ENCODE measurements at regions not wholly inside any gene's neighbourhood (a gene's known extent, or its start where the extent isn't known, plus 50 kb on each side); places are given as distances from the start of the nearest gene placed in this dataset.

GRCh38 chr2:128502638-128503246 is 184.1 kb upstream of the HS6ST1 start:
- H4K20me1 ChIP-seq (ENCODE audit: control insufficient read depth, extremely low read depth, insufficient read depth, low read length): no peaks in the 10 kb centered on the region
- dilution Hi-C loops (cut with MboI; ENCODE audit: extremely low pct_ligation_motif_present, low sequenced_read_pairs): no loop called here
- no peak for DNase-seq (ENCODE audit: low read depth, low spot score)
- no peak overlapping the region for H3K4me3 ChIP-seq (ENCODE audit: control insufficient read depth in 2 of 3, extremely low read depth in 1 of 3, insufficient read depth in 2 of 3, low read depth in 1 of 3, low read length in 3 of 3)
- H3K4me1 ChIP-seq (ENCODE audit: control insufficient read depth, extremely low read depth, insufficient read depth, low read length): no peaks in the 10 kb centered on the region
- H3K9me3 ChIP-seq (ENCODE audit: control insufficient read depth, low read depth, low read length): no peaks in the 10 kb centered on the region
- no peaks in the 10 kb centered on the region for H3K9me1 ChIP-seq (ENCODE audit: control insufficient read depth, extremely low read depth, insufficient read depth, low read length)
- H3K79me2 ChIP-seq (ENCODE audit: control insufficient read depth, insufficient read depth, low read length): no peaks in the 10 kb centered on the region
- no peak overlapping the region for H3K27ac ChIP-seq (ENCODE audit: control insufficient read depth, insufficient read depth, low read length)
- H3K27me3 ChIP-seq (ENCODE audit: control insufficient read depth, extremely low read depth, insufficient read depth, low read length): no peaks in the 10 kb centered on the region
- no peak for TF ChIP-seq CTCF (optimal IDR thresholded peaks at IDR 0.05 in 1 of 3, IDR thresholded peaks at IDR 0.05 in 1 of 3, conservative IDR thresholded peaks at IDR 0.05 in 1 of 3; ENCODE audit: extremely low read depth in 1 of 3, insufficient read depth in 2 of 3, low read length in 3 of 3)
- H3K36me3 ChIP-seq (ENCODE audit: control insufficient read depth in 2 of 2, extremely low read depth in 1 of 2, insufficient read depth in 2 of 2, low read length in 2 of 2): no peaks in the 10 kb centered on the region
- no peak overlapping the region for H3K4me2 ChIP-seq (ENCODE audit: control insufficient read depth, extremely low read depth, insufficient read depth, low read depth, low read length)
- no peak overlapping the region for H2AFZ ChIP-seq (ENCODE audit: control insufficient read depth, low read length)
- no peak for FAIRE-seq
- no peak overlapping the region for H3K9ac ChIP-seq (ENCODE audit: control insufficient read depth, extremely low read depth, insufficient read depth, low read length)

- Histone ChIP-seq H3K4me2 (ENCODE audit: control insufficient read depth, extremely low read depth, insufficient read depth, low read depth, low read length) (no peak overlapping the region), H3K27ac (ENCODE audit: control insufficient read depth, insufficient read depth, low read length) (no peak overlapping the region), H3K9me3 (ENCODE audit: control insufficient read depth, low read depth, low read length) (no peaks in the 10 kb centered on the region), H2AFZ (ENCODE audit: control insufficient read depth, low read length) (no peak overlapping the region), H4K20me1 (ENCODE audit: control insufficient read depth, extremely low read depth, insufficient read depth, low read length) (no peaks in the 10 kb centered on the region), H3K4me3 (ENCODE audit: control insufficient read depth in 2 of 3, extremely low read depth in 1 of 3, insufficient read depth in 2 of 3, low read depth in 1 of 3, low read length in 3 of 3) (no peak overlapping the region), H3K79me2 (ENCODE audit: control insufficient read depth, insufficient read depth, low read length) (no peaks in the 10 kb centered on the region), H3K36me3 (ENCODE audit: control insufficient read depth in 2 of 2, extremely low read depth in 1 of 2, insufficient read depth in 2 of 2, low read length in 2 of 2) (no peaks in the 10 kb centered on the region), H3K9me1 (ENCODE audit: control insufficient read depth, extremely low read depth, insufficient read depth, low read length) (no peaks in the 10 kb centered on the region), H3K9ac (ENCODE audit: control insufficient read depth, extremely low read depth, insufficient read depth, low read length) (no peak overlapping the region), H3K27me3 (ENCODE audit: control insufficient read depth, extremely low read depth, insufficient read depth, low read length) (no peaks in the 10 kb centered on the region), H3K4me1 (ENCODE audit: control insufficient read depth, extremely low read depth, insufficient read depth, low read length) (no peaks in the 10 kb centered on the region)
- DNase-seq (ENCODE audit: low read depth, low spot score): no peak
- no peak for TF ChIP-seq CTCF (optimal IDR thresholded peaks at IDR 0.05 in 1 of 3, IDR thresholded peaks at IDR 0.05 in 1 of 3, conservative IDR thresholded peaks at IDR 0.05 in 1 of 3; ENCODE audit: extremely low read depth in 1 of 3, insufficient read depth in 2 of 3, low read length in 3 of 3)
- no peak for TF ChIP-seq EZH2 (IDR thresholded peaks at IDR 0.05; ENCODE audit: low read length)
- no peak for FAIRE-seq
- dilution Hi-C loops (cut with MboI; ENCODE audit: extremely low pct_ligation_motif_present, low sequenced_read_pairs): no loop called here
Observed at GRCh38 chr2:128503399-128504245, 185.0 kb upstream of the HS6ST1 start.
